Vagina (tissue), 2 donors: ENCODE measurements at regions not wholly inside any gene's neighbourhood (a gene's known extent, or its start where the extent isn't known, plus 50 kb on each side); places are given as distances from the start of the nearest gene placed in this dataset.

Source experiments
- POLR2A ChIP-seq, 2 donors: fragments of 450-650 bp; IDR thresholded peaks; one replicate each; pipeline ENCODE4 v1.6.1; 2017; ENCODE audit warnings: antibody characterized with exemption in 2 of 2, mild to moderate bottlenecking in 2 of 2, moderate library complexity in 2 of 2
- TF ChIP-seq, protein P1 (sequence below), 3 experiments: fragments of 450-650 bp in 2 of 3; fragments of 200-600 bp in 1 of 3; sonication (generic) in 1 of 3; IDR thresholded peaks; one replicate each; pipeline ENCODE4 v1.5.1; 2017 to 2019; ENCODE audit warnings: antibody characterized with exemption in 3 of 3, mild to moderate bottlenecking in 2 of 3, moderate library complexity in 2 of 3

DNA sequence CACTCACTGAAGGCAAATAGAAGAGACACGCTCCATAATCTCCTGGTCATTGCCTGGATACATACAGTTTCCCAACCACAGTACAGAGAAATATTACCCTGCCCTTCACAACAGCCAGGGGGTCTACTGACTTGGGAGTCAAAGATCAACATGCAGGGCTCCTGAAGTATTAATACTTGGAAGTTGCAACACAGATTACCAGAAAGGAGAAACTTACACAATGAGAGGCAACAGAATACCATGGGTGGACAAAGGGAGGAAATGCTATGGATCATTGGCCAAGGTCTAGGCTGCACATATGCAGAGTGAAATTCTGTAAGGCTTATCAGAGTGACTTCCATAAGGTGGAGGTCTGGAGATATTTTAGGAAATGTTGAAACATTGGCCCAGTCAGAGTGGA, 267.9 kb upstream of the FAT3 start:
- no peak for TF ChIP-seq POLR2A (IDR thresholded peaks at IDR 0.05)
- TF ChIP-seq, protein P1, sequence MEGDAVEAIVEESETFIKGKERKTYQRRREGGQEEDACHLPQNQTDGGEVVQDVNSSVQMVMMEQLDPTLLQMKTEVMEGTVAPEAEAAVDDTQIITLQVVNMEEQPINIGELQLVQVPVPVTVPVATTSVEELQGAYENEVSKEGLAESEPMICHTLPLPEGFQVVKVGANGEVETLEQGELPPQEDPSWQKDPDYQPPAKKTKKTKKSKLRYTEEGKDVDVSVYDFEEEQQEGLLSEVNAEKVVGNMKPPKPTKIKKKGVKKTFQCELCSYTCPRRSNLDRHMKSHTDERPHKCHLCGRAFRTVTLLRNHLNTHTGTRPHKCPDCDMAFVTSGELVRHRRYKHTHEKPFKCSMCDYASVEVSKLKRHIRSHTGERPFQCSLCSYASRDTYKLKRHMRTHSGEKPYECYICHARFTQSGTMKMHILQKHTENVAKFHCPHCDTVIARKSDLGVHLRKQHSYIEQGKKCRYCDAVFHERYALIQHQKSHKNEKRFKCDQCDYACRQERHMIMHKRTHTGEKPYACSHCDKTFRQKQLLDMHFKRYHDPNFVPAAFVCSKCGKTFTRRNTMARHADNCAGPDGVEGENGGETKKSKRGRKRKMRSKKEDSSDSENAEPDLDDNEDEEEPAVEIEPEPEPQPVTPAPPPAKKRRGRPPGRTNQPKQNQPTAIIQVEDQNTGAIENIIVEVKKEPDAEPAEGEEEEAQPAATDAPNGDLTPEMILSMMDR (IDR thresholded peaks at IDR 0.05): no peak
